GM19455 (cell line): ENCODE measurements at regions not wholly inside any gene's neighbourhood (a gene's known extent, or its start where the extent isn't known, plus 50 kb on each side); places are given as distances from the start of the nearest gene placed in this dataset.

Experiments
- ATAC-seq: cut with Tn5 transposase; IDR thresholded peaks from one replicate; pipeline ENCODE4 v1.9.1; 2021; ENCODE audit not compliant: unreplicated experiment

- no peak for ATAC-seq
Measured at GRCh38 chr12:3998968-3999792, 126.0 kb upstream of the PARP11 start.

DNA sequence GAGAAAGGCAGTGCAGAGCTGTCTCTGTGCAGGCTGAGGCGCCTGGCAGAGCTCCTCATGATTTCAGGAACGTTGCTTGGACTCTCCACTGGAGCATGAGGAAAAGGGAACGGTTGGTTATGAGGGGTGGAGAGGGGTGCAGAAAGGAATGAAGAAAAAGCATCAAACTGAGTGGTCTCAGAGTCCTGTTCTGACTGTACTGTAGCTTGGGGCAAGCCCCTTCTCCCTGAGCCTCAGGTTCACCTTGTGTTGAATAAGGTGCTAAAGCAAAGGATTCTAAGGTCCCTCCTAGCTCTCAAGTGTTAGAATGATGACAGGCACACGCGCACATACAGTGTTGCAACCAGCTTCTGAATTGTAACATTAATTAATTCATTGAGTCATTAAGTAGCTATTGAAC is 125.2 kb upstream of the PARP11 start:
- ATAC-seq: no peak

DNA sequence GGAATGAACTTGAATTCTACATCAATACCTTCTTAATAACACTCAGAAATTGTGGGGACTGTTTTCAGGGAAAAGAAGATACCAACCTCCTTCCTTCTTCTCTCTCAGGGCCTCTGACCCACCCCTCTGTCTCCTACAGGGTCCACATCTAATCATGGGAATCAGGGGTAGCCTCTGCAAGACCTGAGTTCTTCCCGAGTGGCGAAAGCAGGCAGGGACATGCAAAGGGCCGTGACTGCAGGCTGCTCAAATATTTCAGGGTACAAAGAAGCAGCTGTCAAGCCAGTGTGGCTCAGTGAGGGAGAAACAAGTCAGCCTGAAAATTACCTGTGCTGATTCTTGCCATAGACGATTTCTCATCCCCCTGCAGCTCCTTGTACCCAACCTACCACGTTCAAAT is 123.1 kb upstream of the PARP11 start:
- no peak for ATAC-seq

- ATAC-seq: no peak
Measured at GRCh38 chr12:3995306-3995705, 122.1 kb upstream of the PARP11 start.

DNA sequence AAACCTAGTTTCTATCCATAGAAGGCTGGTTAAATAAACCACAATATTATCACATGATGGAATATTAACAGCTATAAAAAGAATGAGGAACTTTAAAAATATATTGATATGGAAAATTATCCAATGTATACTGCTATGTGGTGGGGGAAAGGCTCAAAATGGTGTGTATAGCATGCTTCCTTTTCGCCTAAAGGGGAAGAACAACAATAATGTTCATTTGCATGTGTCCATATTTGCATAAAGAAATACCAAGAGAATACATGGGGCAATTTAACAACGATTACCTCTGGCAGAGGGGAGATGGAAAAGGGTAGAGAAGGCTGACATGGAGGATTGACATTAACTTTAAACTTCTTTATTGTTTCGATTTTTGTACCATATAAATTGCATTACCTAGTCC is 121.3 kb upstream of the PARP11 start:
- ATAC-seq: no peak

GRCh38 chr12:3992945-3993344 is 119.7 kb upstream of the PARP11 start:
- ATAC-seq: no peak

GRCh38 chr12:3991798-3992580 is 118.8 kb upstream of the PARP11 start:
- ATAC-seq: no peak

DNA sequence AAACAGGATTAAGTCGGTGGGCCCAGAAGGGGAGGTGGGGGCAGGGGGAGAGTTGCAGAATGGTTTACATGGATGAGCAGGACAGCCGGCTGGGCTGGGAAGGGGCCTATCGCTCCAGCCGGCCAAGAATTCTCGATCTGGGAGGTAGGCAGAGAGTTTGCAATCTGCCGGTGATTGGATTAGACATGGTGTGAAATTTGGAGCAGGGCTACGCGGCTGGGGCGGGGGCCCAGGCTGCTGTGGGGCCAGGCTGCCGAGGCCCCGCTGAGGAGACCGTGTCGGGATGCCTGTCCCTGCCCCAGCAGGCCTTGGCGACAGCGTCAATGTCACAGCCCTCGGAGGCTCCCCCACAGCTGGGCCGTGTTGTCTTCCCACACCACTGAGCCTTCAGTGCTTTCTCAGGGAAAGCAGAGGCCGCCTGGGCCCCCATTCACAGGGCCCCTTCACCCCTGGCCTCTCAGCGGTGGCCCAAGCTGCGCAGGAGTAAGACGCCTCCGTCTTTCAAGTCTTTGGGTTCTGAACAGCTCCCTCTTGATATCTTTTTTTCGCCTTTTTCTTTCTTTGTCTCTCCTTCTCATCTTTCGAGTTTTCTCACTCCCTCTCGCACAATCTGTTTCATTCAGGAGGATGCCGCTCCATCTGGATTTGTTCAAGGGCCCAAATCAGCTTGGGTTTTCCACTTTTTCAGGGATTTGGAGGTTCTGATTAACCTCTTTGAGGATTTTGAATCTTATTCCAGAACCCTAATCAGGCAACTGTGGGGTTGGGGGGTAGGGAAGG is 117.5 kb upstream of the PARP11 start:
- no peak for ATAC-seq

DNA sequence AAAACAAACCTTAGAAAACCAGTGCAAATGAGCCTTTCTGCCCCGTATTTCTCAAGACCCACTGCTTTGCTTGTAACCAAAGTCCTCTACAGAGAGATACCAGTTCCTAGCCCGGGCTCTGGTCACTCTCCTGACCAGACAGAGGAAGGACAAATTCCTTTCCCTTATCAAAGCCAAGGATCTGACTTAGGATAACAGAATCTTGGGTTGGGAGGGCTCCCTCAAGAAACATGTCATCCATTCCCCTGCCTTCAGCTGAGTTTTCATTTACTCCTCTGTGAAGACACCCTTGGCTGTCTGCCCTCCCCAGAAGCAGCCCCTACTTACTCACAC is 116.0 kb upstream of the PARP11 start:
- ATAC-seq: no peak

GRCh38 chr12:3988519-3989217 is 115.5 kb upstream of the PARP11 start:
- ATAC-seq: no peak

GRCh38 chr12:3987571-3987970 is 114.4 kb upstream of the PARP11 start:
- no peak for ATAC-seq

DNA sequence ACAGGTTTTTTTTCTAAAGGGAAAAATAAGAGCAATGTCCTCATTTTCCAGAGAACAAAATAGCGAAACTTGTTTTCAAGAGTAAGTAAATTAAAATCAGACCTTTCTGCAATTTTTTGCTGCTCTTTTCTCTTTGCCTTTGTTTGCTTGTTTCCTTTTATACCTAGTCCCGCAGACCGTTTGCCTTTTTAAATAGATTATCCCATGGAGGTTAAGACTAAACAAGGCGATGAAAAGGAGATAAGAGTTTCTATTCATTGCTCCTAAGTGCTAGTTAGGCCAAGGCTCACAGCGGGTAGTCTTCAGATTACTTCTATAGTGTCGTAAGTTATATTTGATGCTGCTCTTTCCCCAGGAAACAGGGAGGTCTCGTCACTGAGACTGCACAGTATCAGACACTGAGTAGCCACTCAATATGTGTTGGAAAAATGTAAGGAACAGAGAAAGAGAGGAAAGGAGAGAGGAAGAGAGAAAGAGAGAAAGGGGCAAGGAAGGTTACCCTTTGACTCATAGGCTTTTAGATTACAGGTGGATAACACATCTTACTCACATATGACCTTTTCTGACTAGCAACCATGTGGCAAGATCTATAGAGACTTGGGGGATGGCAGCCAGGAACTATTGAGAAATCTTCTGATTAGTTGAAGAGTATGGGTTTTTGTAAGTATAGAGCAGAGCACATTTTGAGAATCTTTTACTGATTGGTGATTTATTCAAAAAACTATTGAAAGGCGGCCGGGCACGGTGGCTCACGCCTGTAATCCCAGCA is 107.5 kb upstream of the PARP11 start:
- ATAC-seq: no peak

DNA sequence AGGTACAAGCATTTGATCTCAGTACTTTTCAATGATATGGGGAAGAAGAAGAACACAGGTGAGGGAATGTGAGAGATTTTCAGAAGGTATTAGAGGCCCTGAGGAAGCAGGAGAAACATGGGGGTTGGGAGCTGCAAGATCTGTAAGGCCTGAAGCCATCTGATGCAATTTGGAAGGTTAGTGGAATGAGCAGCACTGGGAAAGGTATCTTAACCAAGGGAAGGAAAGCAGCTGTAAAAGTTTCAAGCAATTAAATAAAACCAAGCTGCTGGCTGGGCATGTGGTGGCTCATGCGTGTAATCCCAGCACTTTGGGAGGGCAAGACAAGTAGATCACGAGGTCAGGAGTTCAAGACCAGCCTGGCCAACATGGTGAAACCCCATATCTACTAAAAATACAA is 104.4 kb upstream of the PARP11 start:
- ATAC-seq: no peak

- no peak for ATAC-seq
Measured at GRCh38 chr12:3976351-3976938, 103.2 kb upstream of the PARP11 start.

- ATAC-seq: no peak
Measured at GRCh38 chr12:3975652-3976051, 102.5 kb upstream of the PARP11 start.

- no peak for ATAC-seq
Measured at GRCh38 chr12:3974883-3975282, 101.7 kb upstream of the PARP11 start.

GRCh38 chr12:3973973-3974644 is 100.9 kb upstream of the PARP11 start:
- ATAC-seq: no peak

- ATAC-seq: no peak
Measured at GRCh38 chr12:3973269-3973884, 100.2 kb upstream of the PARP11 start.

DNA sequence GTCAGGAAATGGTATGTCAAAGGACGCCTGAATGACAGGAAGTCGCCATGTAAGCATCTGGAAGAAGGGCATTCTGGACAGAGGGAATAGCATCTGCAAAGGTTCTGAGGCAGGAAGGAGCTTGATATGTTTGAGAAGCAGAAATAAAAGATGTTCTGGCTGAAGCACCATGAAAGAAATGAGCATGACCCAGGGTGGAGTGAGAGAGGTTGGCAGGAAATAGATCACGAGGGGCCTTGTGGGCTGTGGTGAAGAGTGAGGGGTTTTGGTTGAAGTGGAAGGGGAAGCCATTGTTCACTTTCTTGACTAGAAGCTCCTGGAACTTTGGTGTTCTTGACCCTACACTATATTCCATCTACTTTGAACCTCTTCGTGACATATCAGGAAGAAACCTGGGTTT is 99.4 kb upstream of the PARP11 start:
- no peak for ATAC-seq
